SK-N-SH treated with all-trans-retinoic acid at 6 μM for 48 hours (cell line): ENCODE measurements at regions not wholly inside any gene's neighbourhood (a gene's known extent, or its start where the extent isn't known, plus 50 kb on each side); places are given as distances from the start of the nearest gene placed in this dataset.

Experiments used
- BACH2 ChIP-seq: fragments of 250-450 bp; sonication (Bioruptor Pico); IDR thresholded peaks from 2 replicates; pipeline ENCODE4 v1.9.0; 2021; ENCODE audit warnings: mild to moderate bottlenecking, borderline replicate concordance
- CREB5 ChIP-seq: fragments of 250-450 bp; sonication (Bioruptor Pico); IDR thresholded peaks from 2 replicates; pipeline ENCODE4 v1.5.1; 2020; ENCODE audit warnings: low read depth, mild to moderate bottlenecking, moderate library complexity
- CSDC2 ChIP-seq: fragments of 250-450 bp; sonication (Bioruptor Pico); IDR thresholded peaks from 2 replicates; pipeline ENCODE4 v1.5.0; 2020; ENCODE audit warnings: mild to moderate bottlenecking, moderate library complexity
- ESRRG ChIP-seq: fragments of 250-450 bp; sonication (Bioruptor Pico); IDR thresholded peaks from 2 replicates; pipeline ENCODE4 v1.6.1; 2021; ENCODE audit warnings: mild to moderate bottlenecking
- ISL1 ChIP-seq: fragments of 250-450 bp; sonication (Bioruptor Pico); IDR thresholded peaks from 2 replicates; pipeline ENCODE4 v2.1.2; 2022; ENCODE audit warnings: mild to moderate bottlenecking, moderate library complexity
- PATZ1 ChIP-seq: fragments of 250-450 bp; sonication (Bioruptor Pico); IDR thresholded peaks from 2 replicates; pipeline ENCODE4 v1.8.0; 2020; ENCODE audit warnings: mild to moderate bottlenecking, moderate library complexity, borderline replicate concordance
- PPARA ChIP-seq: fragments of 250-450 bp; sonication (Bioruptor Pico); IDR thresholded peaks from 2 replicates; pipeline ENCODE4 v1.5.0; 2020; ENCODE audit warnings: mild to moderate bottlenecking, borderline replicate concordance
- RARB ChIP-seq: fragments of 250-450 bp; sonication (Bioruptor Pico); IDR thresholded peaks from 2 replicates; pipeline ENCODE4 v1.8.0; 2021; ENCODE audit warnings: mild to moderate bottlenecking, moderate library complexity
- TCF4 ChIP-seq: fragments of 250-450 bp; sonication (Bioruptor Pico); IDR thresholded peaks from 2 replicates; pipeline ENCODE4 v1.8.0; 2021; ENCODE audit warnings: mild to moderate bottlenecking, moderate library complexity, borderline replicate concordance
- ZC3H10 ChIP-seq: fragments of 250-450 bp; sonication (Bioruptor Pico); IDR thresholded peaks from 2 replicates; pipeline ENCODE4 v1.5.1; 2021; ENCODE audit warnings: mild to moderate bottlenecking, moderate library complexity
- ZNF565 ChIP-seq: fragments of 450-650 bp; formaldehyde crosslinking; conservative IDR thresholded peaks from 2 replicates; pipeline ENCODE4 v1.5.0; 2020; ENCODE audit warnings: low read depth, mild to moderate bottlenecking, moderate library complexity
- ZNF8 ChIP-seq: fragments of 450-650 bp; formaldehyde crosslinking; IDR thresholded peaks from 2 replicates; pipeline ENCODE4 v1.5.0; 2020; ENCODE audit warnings: mild to moderate bottlenecking, moderate library complexity

GRCh38 chr16:7839568-7839967, 506.9 kb downstream of the RBFOX1 start:
- TF ChIP-seq PATZ1 (CRISPR knock-in tag) (no peak), CSDC2 (CRISPR knock-in tag) (no peak), ZC3H10 (CRISPR knock-in tag) (no peak), CREB5 (CRISPR knock-in tag) (no peak), TCF4 (CRISPR knock-in tag) (no peak), BACH2 (CRISPR knock-in tag) (no peak), RARB (no peak), ESRRG (no peak), PPARA (CRISPR knock-in tag) (no peak), ZNF8 (CRISPR knock-in tag) (no peak), ZNF565 (CRISPR knock-in tag) (no peak), ISL1 (CRISPR knock-in tag) (no peak)
